Mesenteric fat pad (tissue), 1 donor: ENCODE measurements at regions not wholly inside any gene's neighbourhood (a gene's known extent, or its start where the extent isn't known, plus 50 kb on each side); places are given as distances from the start of the nearest gene placed in this dataset.

Experiments
- DNase-seq: peaks from one replicate; pipeline ENCODE4 v3.0.0-alpha.2; 2020; ENCODE audit warnings: low spot score
- donor health status: DM: yes; HTN: yes; CAD: no.

- no peak for DNase-seq
Measured at GRCh38 chrX:46305431-46305830, 239.8 kb downstream of the ZNF674 start.

- no peak for DNase-seq
Measured at GRCh38 chrX:46301903-46302302, 243.3 kb downstream of the ZNF674 start.

GRCh38 chrX:46298821-46299220 lies 246.4 kb downstream of the ZNF674 start:
- DNase-seq = no peak

- no peak for DNase-seq
Measured at GRCh38 chrX:46295963-46296362, 249.3 kb downstream of the ZNF674 start.

GRCh38 chrX:46294234-46294633 lies 251.0 kb downstream of the ZNF674 start:
- DNase-seq = no peak

- no peak for DNase-seq
Measured at GRCh38 chrX:46279925-46280313, 265.3 kb downstream of the ZNF674 start.

GRCh38 chrX:46279214-46279924 lies 265.9 kb downstream of the ZNF674 start:
- DNase-seq = no peak

GRCh38 chrX:46278572-46278971 lies 266.6 kb downstream of the ZNF674 start:
- DNase-seq = no peak

- DNase-seq = no peak
Measured at GRCh38 chrX:46268412-46268811, 276.8 kb downstream of the ZNF674 start.

- DNase-seq = no peak
Measured at GRCh38 chrX:46263494-46263893, 281.7 kb downstream of the ZNF674 start.

GRCh38 chrX:46262304-46262703 lies 282.9 kb downstream of the ZNF674 start:
- no peak for DNase-seq

GRCh38 chrX:46260499-46260898 lies 284.7 kb downstream of the ZNF674 start:
- DNase-seq = no peak

GRCh38 chrX:46258356-46258755 lies 286.9 kb downstream of the ZNF674 start:
- DNase-seq = no peak

GRCh38 chrX:46257451-46257879 lies 287.8 kb downstream of the ZNF674 start:
- no peak for DNase-seq

- DNase-seq = no peak
Measured at GRCh38 chrX:46256875-46257274, 288.3 kb downstream of the ZNF674 start.

GRCh38 chrX:46255046-46255445 lies 290.2 kb downstream of the ZNF674 start:
- no peak for DNase-seq

GRCh38 chrX:46254641-46255040 lies 290.6 kb downstream of the ZNF674 start:
- no peak for DNase-seq

- DNase-seq = no peak
Measured at GRCh38 chrX:46251755-46252154, 293.5 kb downstream of the ZNF674 start.

GRCh38 chrX:46250151-46250550 lies 295.1 kb downstream of the ZNF674 start:
- DNase-seq = no peak

- no peak for DNase-seq
Measured at GRCh38 chrX:46247456-46247855, 297.8 kb downstream of the ZNF674 start.

- DNase-seq = no peak
Measured at GRCh38 chrX:46244451-46244850, 300.8 kb downstream of the ZNF674 start.

GRCh38 chrX:46236411-46236810 lies 308.8 kb downstream of the ZNF674 start:
- no peak for DNase-seq

- no peak for DNase-seq
Measured at GRCh38 chrX:46235778-46236177, 309.4 kb downstream of the ZNF674 start.

GRCh38 chrX:46234775-46235174 lies 310.4 kb downstream of the ZNF674 start:
- no peak for DNase-seq
